ENCODE measurements at regions not wholly inside any gene's neighbourhood (a gene's known extent, or its start where the extent isn't known, plus 50 kb on each side); places are given as distances from the start of the nearest gene placed in this dataset.

- TF ChIP-seq STAT6 (CRISPR knock-in tag; conservative IDR thresholded peaks at IDR 0.05; ENCODE audit: low read depth), result no peak
- TF ChIP-seq, protein P1, sequence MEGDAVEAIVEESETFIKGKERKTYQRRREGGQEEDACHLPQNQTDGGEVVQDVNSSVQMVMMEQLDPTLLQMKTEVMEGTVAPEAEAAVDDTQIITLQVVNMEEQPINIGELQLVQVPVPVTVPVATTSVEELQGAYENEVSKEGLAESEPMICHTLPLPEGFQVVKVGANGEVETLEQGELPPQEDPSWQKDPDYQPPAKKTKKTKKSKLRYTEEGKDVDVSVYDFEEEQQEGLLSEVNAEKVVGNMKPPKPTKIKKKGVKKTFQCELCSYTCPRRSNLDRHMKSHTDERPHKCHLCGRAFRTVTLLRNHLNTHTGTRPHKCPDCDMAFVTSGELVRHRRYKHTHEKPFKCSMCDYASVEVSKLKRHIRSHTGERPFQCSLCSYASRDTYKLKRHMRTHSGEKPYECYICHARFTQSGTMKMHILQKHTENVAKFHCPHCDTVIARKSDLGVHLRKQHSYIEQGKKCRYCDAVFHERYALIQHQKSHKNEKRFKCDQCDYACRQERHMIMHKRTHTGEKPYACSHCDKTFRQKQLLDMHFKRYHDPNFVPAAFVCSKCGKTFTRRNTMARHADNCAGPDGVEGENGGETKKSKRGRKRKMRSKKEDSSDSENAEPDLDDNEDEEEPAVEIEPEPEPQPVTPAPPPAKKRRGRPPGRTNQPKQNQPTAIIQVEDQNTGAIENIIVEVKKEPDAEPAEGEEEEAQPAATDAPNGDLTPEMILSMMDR (IDR thresholded peaks at IDR 0.05), result no peak
- TF ChIP-seq CREM (CRISPR knock-in tag; IDR thresholded peaks at IDR 0.05), result no peak
- no peak for TF ChIP-seq TP53 (CRISPR knock-in tag; IDR thresholded peaks at IDR 0.05)
- TF ChIP-seq, protein P2, sequence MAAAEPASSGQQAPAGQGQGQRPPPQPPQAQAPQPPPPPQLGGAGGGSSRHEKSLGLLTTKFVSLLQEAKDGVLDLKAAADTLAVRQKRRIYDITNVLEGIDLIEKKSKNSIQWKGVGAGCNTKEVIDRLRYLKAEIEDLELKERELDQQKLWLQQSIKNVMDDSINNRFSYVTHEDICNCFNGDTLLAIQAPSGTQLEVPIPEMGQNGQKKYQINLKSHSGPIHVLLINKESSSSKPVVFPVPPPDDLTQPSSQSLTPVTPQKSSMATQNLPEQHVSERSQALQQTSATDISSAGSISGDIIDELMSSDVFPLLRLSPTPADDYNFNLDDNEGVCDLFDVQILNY (CRISPR knock-in tag; IDR thresholded peaks at IDR 0.05), result no peak
- no peak for TF ChIP-seq IRF2 (CRISPR knock-in tag; IDR thresholded peaks at IDR 0.05; ENCODE audit: borderline replicate concordance, low read depth)
These were observed 61.4 kb upstream of the HDAC9 start for GRCh38 chr7:18434171-18434570.
